Activated T-helper 1 cell treated with anti-CD3 and anti-CD28 coated beads, Interleukin-2, amount 50 U/mL, for 16 hours (primary cell): ENCODE measurements at regions not wholly inside any gene's neighbourhood (a gene's known extent, or its start where the extent isn't known, plus 50 kb on each side); places are given as distances from the start of the nearest gene placed in this dataset.

Source experiments
- DNase-seq, 2 donors: peaks; one replicate each; pipeline ENCODE4 v3.0.0-alpha.2; 2020; ENCODE audit warnings: low read depth in 1 of 2, low spot score in 1 of 2

- DNase-seq: no peak
These were observed 109.4 kb upstream of the ANO1 start for GRCh38 chr11:69968396-69969347.

DNA sequence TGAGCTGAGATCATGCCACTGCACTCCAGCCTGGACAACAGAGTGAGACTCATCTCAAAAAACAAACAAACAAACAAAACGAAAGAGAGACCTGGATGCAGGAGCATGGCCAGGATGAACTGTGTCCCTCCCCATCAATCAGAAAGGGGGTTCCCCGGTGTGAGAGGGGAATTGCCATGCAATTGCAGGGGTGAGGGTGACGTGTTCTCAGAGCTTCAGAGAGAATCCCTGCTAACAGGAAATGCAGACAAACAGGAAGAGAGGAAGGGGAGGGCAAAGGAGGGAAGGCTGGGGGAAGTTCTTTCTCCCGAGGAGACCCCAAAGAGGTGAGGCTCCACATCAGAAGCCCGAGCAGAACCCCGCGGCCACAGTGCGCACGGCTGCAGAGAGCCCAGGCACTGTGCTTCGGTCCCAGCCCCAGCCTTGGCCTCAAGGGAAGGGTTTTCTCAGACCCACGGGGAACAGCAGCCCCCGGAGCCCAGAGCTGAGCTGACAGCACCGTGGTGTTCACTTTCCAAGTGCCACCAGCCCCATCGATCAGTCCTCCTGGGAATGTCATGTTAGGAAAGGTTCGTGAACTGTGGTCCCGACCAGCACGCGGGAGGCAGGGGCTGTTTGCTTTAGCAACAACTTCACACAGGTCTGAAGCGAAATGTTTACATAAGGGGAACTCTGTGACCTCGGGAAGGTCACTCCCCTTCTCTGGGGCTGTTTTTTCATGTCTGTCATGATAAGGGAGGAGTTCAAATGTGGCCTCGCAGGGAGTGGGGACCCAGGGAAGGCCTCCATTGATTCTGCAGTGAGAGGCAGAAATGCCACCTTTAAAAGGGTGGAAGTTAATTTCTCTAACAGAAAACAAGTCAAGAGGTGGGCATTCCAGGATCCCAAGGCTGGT, 108.0 kb upstream of the ANO1 start:
- DNase-seq: no peak

- DNase-seq: no peak
These were observed 107.2 kb upstream of the ANO1 start for GRCh38 chr11:69970785-69971535.

GRCh38 chr11:69971741-69972140, 106.4 kb upstream of the ANO1 start:
- DNase-seq: no peak

- DNase-seq: no peak
These were observed 105.7 kb upstream of the ANO1 start for GRCh38 chr11:69972351-69972802.

- no peak for DNase-seq
These were observed 103.6 kb upstream of the ANO1 start for GRCh38 chr11:69974528-69974927.

DNA sequence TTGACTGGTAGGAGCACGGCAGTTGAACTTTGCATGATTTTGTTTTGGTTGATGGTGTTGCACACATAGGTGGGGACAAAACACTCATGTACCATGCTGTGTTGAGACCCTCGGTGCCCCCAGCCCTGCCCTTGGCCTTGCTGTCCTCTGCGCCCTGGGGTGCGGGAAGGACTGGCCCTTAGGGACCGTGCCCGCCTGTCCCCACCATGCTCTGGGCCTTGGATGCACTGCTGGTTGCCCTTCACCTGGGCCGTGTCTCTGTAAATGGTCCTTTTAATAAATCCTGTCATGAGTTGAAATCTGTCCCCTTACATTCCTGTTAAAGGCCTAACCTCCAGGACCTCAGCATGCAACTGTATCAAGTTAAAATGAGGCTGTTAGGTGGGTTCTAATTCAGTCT, 102.3 kb upstream of the ANO1 start:
- DNase-seq: no peak

GRCh38 chr11:69976794-69977193, 101.3 kb upstream of the ANO1 start:
- no peak for DNase-seq

DNA sequence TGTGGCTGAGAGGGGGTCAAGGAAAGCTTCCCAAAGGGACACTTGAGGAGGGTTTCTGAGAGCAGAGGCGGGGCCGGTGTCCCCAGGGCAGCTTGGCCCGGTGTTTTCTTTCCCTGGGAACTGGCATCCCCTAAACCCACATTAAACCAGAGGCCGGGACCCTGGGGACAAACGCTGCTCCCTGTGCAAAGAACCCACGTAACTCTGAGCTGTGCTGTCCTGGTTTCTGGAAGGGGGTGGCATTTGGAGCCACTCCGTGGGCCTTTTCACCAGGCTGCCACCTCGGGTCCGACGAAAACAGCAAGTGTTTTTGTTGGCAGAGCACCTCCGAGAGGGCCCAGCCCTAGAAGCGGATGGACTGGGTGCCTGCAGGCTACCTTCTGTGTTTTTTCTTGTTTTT, 100.2 kb upstream of the ANO1 start:
- DNase-seq: no peak

- DNase-seq: no peak
These were observed 99.1 kb upstream of the ANO1 start for GRCh38 chr11:69978841-69979614.

GRCh38 chr11:69979632-69980031, 98.5 kb upstream of the ANO1 start:
- no peak for DNase-seq

- no peak for DNase-seq
These were observed 96.9 kb upstream of the ANO1 start for GRCh38 chr11:69981119-69981784.

DNA sequence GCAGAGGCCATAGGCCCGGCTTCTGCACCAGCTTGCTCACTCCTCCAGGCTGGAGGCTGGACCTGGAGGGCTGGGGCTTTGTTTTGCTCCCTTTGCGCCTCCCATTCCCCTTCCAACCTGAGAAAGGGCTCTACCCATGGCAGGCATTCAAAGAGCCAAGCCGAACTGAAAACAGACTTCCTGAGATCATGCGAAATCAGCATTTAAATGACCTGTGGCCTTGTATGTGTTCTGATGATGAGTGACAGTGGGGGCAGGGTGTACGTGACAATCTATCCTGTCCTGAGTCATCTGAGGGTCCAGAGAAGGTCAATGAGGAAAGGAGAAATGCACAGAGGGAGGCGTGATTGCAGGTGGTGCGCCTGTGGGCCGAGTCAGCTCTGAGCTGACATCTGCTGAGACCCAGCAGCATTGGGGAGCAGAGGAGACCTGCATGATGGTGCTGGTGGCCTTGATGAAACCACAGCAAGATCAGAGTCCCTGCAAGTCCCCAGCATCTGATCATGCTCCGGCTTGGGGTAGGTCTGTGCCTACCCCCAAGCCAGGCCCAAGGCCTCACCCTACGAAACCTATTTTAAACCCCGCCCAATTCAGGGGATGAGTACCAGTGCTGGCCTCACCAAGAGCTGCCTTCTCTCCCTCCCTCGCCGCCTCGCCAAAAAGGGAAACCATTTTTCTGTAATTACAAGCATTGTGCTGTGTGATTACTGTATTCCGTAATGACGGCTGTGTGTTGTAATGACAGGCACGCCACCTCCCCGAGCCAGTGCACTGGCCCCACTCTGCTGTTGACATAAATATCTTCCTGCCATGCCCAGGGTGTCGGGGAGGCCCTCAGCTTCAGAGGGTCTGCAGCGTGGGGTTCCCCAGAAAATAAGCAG, 95.2 kb upstream of the ANO1 start:
- DNase-seq: no peak

DNA sequence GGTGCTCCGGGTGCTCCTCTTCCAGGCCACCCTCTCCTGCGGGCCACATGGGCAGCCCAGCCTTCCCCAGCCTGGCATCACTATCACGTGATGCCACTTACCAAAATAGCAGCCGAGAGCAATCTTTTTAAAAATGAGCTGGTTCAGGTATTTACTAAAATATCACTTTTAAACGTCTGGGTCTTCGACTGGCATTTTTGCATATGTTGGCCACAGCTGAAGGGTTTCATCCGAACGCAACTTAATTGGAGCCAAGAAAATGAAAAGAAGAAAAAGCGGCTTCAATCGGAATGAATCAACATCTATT, 94.6 kb upstream of the ANO1 start:
- DNase-seq: no peak

DNA sequence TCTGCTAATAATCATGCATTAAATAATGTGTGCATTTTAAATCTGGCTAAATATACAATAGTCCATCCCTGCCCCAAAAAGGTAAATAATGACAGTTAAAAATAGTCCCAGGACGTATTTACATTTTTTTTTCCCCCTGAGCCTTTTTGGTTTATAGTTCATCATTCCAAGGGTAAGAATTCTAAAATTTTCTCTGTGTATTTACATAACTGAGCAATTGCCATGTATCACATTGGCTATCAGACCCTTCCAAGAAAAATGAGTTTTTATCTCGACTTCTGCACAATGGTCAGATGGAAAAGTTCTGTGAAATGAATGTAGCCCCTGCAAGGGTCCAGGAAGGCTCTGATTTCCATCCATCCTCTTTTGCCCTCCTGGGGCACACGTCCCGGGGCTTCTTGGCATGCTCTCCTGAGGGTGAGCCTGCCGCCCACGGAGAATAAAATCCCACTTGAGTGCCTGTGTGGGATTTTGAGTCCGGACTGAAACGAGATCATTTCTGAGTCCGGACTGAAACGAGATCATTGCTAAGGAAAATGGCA, 94.1 kb upstream of the ANO1 start:
- no peak for DNase-seq

DNA sequence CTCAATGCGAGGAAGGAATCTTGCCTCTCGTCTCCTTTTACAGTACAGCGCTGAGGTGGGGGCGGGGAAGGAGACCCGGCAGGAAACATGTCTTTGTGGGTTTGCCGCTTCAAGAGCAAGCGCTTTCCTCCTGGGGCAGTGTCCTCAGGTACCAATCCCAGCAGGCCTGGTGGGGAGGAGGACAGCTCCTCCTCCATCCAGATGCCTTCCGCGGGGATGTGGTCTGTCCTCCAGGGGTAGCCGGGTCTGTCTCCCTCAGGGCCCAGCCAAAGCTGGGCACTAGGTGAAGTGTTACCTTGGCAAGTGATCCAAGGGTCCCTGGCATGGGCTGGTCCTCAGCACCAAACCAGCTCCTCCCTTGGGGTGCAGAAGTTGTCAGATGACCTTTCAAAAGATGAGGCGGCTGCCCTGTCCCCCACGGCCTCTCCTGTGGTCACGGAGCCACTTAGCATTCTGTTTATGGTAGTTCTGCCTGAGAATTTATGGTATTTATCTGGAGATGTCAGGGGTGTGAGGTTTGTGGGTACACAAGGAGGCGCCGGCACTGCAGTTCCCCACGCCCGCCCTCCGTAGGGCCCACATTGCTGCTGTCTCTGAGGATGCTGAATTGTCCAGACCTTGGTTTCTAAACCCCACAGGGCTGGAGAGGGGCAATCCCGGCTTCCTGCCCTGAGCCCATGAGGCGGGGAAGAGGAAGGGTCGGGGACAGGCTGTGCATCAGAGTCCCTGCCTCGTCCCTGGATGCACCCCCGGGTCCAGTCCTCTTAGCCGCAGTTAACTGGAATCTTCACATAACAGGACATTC, 93.5 kb upstream of the ANO1 start:
- DNase-seq: no peak

GRCh38 chr11:69985331-69985640, 92.8 kb upstream of the ANO1 start:
- DNase-seq: no peak
